ENCODE measurements at regions not wholly inside any gene's neighbourhood (a gene's known extent, or its start where the extent isn't known, plus 50 kb on each side); places are given as distances from the start of the nearest gene placed in this dataset.

DNA sequence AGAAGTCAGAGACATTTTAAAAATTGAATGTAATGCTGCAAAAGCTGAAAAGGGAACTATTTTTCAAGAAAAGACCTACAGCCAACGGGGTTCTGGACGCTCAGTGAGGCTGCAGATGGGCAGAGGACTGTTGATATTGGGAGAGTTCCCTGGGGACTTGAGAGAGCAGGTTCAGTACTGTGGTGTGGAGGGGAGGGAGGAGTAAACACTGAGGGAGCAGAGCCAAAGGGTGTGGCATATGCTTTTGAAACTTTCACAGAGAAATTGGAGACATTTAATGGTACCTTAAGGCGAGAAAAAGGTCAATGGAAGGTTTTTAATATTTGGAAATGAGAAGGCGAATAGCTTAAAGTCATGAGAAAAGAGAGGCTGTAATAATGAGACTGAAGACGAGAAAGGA is 62.2 kb upstream of the GPM6A start:
- TF ChIP-seq, protein P1, sequence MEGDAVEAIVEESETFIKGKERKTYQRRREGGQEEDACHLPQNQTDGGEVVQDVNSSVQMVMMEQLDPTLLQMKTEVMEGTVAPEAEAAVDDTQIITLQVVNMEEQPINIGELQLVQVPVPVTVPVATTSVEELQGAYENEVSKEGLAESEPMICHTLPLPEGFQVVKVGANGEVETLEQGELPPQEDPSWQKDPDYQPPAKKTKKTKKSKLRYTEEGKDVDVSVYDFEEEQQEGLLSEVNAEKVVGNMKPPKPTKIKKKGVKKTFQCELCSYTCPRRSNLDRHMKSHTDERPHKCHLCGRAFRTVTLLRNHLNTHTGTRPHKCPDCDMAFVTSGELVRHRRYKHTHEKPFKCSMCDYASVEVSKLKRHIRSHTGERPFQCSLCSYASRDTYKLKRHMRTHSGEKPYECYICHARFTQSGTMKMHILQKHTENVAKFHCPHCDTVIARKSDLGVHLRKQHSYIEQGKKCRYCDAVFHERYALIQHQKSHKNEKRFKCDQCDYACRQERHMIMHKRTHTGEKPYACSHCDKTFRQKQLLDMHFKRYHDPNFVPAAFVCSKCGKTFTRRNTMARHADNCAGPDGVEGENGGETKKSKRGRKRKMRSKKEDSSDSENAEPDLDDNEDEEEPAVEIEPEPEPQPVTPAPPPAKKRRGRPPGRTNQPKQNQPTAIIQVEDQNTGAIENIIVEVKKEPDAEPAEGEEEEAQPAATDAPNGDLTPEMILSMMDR (IDR thresholded peaks at IDR 0.05), result no peak
- no peak for TF ChIP-seq CREB1 (CRISPR knock-in tag; IDR thresholded peaks at IDR 0.05)
- no peak for TF ChIP-seq ESRRA (CRISPR knock-in tag; IDR thresholded peaks at IDR 0.05; ENCODE audit: borderline replicate concordance)
- no peak for TF ChIP-seq E2F4 (CRISPR knock-in tag; IDR thresholded peaks at IDR 0.05; ENCODE audit: borderline replicate concordance, low read depth)
- TF ChIP-seq E2F1 (CRISPR knock-in tag; IDR thresholded peaks at IDR 0.05), result no peak
- TF ChIP-seq, protein P2, sequence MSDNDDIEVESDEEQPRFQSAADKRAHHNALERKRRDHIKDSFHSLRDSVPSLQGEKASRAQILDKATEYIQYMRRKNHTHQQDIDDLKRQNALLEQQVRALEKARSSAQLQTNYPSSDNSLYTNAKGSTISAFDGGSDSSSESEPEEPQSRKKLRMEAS (CRISPR knock-in tag; IDR thresholded peaks at IDR 0.05), result no peak
- TF ChIP-seq, protein P3, sequence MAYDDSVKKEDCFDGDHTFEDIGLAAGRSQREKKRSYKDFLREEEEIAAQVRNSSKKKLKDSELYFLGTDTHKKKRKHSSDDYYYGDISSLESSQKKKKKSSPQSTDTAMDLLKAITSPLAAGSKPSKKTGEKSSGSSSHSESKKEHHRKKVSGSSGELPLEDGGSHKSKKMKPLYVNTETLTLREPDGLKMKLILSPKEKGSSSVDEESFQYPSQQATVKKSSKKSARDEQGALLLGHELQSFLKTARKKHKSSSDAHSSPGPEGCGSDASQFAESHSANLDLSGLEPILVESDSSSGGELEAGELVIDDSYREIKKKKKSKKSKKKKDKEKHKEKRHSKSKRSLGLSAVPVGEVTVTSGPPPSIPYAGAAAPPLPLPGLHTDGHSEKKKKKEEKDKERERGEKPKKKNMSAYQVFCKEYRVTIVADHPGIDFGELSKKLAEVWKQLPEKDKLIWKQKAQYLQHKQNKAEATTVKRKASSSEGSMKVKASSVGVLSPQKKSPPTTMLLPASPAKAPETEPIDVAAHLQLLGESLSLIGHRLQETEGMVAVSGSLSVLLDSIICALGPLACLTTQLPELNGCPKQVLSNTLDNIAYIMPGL (CRISPR knock-in tag; IDR thresholded peaks at IDR 0.05), result no peak

All from WTC11 (cell line).